H1 (cell line): ENCODE measurements at regions not wholly inside any gene's neighbourhood (a gene's known extent, or its start where the extent isn't known, plus 50 kb on each side); places are given as distances from the start of the nearest gene placed in this dataset.

Source experiments
- CTCF ChIA-PET: fragments of 300-600 bp; sonication (Branson Sonifier 250); formaldehyde crosslinking; loops from one replicate; lab custom pipeline; 2021; ENCODE audit not compliant: partially characterized antibody; lab: Charles Lee
- POLR2A ChIA-PET: fragments of 300-600 bp; sonication (Branson Sonifier 250); formaldehyde crosslinking; loops from one replicate; lab custom pipeline; 2021; ENCODE audit warnings: inconsistent platforms; ENCODE audit not compliant: partially characterized antibody; lab: Charles Lee
- DNase-seq, 2 experiments: peaks; one replicate each; pipeline versions ENCODE4 v3.0.0 to v3.0.0-alpha.2; 2010 to 2022; ENCODE audit warnings: low spot score in 2 of 2, low read depth in 1 of 2, mixed read lengths in 1 of 2
- FAIRE-seq: peaks from 2 replicates; lab custom pipeline; 2011; peaks lifted over from hg19 to GRCh38; lab: Jason Lieb, UNC
- H2AFZ ChIP-seq: 2 replicates; pipeline ENCODE4 v1.8.1; 2012; ENCODE audit warnings: low read length, inconsistent platforms
- H2AK5ac ChIP-seq: 2 replicates; pipeline ENCODE4 v1.6.1; 2013; ENCODE audit warnings: low read depth, low read length
- H2BK120ac ChIP-seq: replicated peaks from 2 replicates; pipeline ENCODE3; 2013; ENCODE audit warnings: low read depth, low read length, inconsistent platforms
- H2BK12ac ChIP-seq: 2 replicates; pipeline ENCODE4 v1.6.1; 2013; ENCODE audit warnings: low read depth, low read length
- H2BK15ac ChIP-seq: 2 replicates; pipeline ENCODE4 v1.6.1; 2013; ENCODE audit warnings: low read length
- H2BK20ac ChIP-seq: 2 replicates; pipeline ENCODE4 v1.6.1; 2013; ENCODE audit warnings: low read length
- H2BK5ac ChIP-seq: 2 replicates; pipeline ENCODE4 v1.6.1; 2013; ENCODE audit warnings: low read depth, low read length
- H3K14ac ChIP-seq: 2 replicates; pipeline ENCODE4 v1.6.1; 2013; ENCODE audit warnings: inconsistent platforms; ENCODE audit not compliant: insufficient read length
- H3K18ac ChIP-seq: 2 replicates; pipeline ENCODE4 v1.6.1; 2013; ENCODE audit warnings: low read length; ENCODE audit errors: extremely low read depth
- H3K23ac ChIP-seq: 2 replicates; pipeline ENCODE4 v1.6.1; 2013; ENCODE audit warnings: inconsistent platforms; ENCODE audit not compliant: insufficient read length
- H3K23me2 ChIP-seq: 2 replicates; pipeline ENCODE4 v1.6.1; 2013; ENCODE audit warnings: low read depth, low read length
- H3K27ac ChIP-seq: 2 replicates; pipeline ENCODE4 v1.6.1; 2011; ENCODE audit warnings: low read depth, low read length, inconsistent platforms
- H3K27me3 ChIP-seq, 4 experiments: replicated peaks in 1 of 4; 1 replicate in 1 of 4; 2 replicates in 3 of 4; pipeline versions ENCODE4 v1.6.1 to v1.8.1; 2011 to 2013; ENCODE audit warnings: low read length in 3 of 4, mild to moderate bottlenecking in 3 of 4, inconsistent platforms in 2 of 4, mixed read lengths in 2 of 4, moderate library complexity in 1 of 4; ENCODE audit not compliant: control insufficient read depth in 3 of 4, insufficient read depth in 3 of 4; ENCODE audit errors: extremely low read depth in 1 of 4
- H3K36me3 ChIP-seq, 4 experiments: 2 replicates each; pipeline versions ENCODE4 v1.6.1 to v1.8.1; 2011 to 2013; ENCODE audit warnings: mild to moderate bottlenecking in 4 of 4, low read length in 3 of 4, moderate library complexity in 2 of 4, control low read depth in 1 of 4, inconsistent platforms in 1 of 4; ENCODE audit not compliant: insufficient read depth in 4 of 4, control insufficient read depth in 2 of 4
- H3K4ac ChIP-seq: replicated peaks from 2 replicates; pipeline ENCODE3; 2013; ENCODE audit warnings: low read length, low read depth, mixed read lengths, inconsistent platforms; ENCODE audit not compliant: insufficient read length
- H3K4me1 ChIP-seq, 4 experiments: replicated peaks in 1 of 4; 1 replicate in 1 of 4; 2 replicates in 3 of 4; pipeline versions ENCODE4 v1.6.1 to v1.8.1; 2011 to 2013; ENCODE audit warnings: low read length in 3 of 4, inconsistent platforms in 2 of 4, mixed read lengths in 1 of 4; ENCODE audit not compliant: insufficient read depth in 4 of 4, control insufficient read depth in 3 of 4
- H3K4me2 ChIP-seq, 2 experiments: 2 replicates each; pipeline versions ENCODE4 v1.6.1 to v1.8.1; 2011 to 2013; ENCODE audit warnings: low read depth in 2 of 2, low read length in 2 of 2, control low read depth in 1 of 2, inconsistent platforms in 1 of 2, mild to moderate bottlenecking in 1 of 2; ENCODE audit not compliant: insufficient read depth in 1 of 2
- H3K4me3 ChIP-seq, 4 experiments: fragments of 200-600, 300-600 bp in 1 of 4; sonication (generic), shearing (Covaris generic), sonication (Bioruptor Twin) in 1 of 4; 2 replicates each; pipeline versions ENCODE4 v1.5.1 to v1.8.1; 2011 to 2016; ENCODE audit warnings: low read length in 4 of 4, low read depth in 3 of 4, control low read depth in 2 of 4, inconsistent platforms in 2 of 4, mild to moderate bottlenecking in 2 of 4, mixed read lengths in 1 of 4, moderate library complexity in 1 of 4; ENCODE audit not compliant: insufficient read depth in 2 of 4; ENCODE audit errors: extremely low read depth in 1 of 4
- H3K56ac ChIP-seq: replicated peaks from 2 replicates; pipeline ENCODE3; 2013; ENCODE audit warnings: low read depth, mild to moderate bottlenecking, mixed read lengths, low read length, inconsistent platforms; ENCODE audit not compliant: insufficient read length
- H3K79me1 ChIP-seq: 2 replicates; pipeline ENCODE4 v1.6.1; 2013; ENCODE audit warnings: low read depth, low read length, control low read depth
- H3K79me2 ChIP-seq, 2 experiments: 2 replicates each; pipeline versions ENCODE4 v1.6.1 to v1.8.1; 2012 to 2013; ENCODE audit warnings: low read length in 2 of 2, mild to moderate bottlenecking in 2 of 2, inconsistent platforms in 1 of 2; ENCODE audit not compliant: insufficient read depth in 2 of 2, control insufficient read depth in 1 of 2
- H3K9ac ChIP-seq, 4 experiments: replicated peaks in 1 of 4; 1 replicate in 1 of 4; 2 replicates in 3 of 4; pipeline versions ENCODE4 v1.6.1 to v1.8.1; 2011 to 2013; ENCODE audit warnings: low read depth in 3 of 4, low read length in 3 of 4, control low read depth in 2 of 4, mild to moderate bottlenecking in 2 of 4, moderate library complexity in 2 of 4, inconsistent platforms in 1 of 4; ENCODE audit errors: extremely low read depth in 1 of 4
- H3K9me3 ChIP-seq, 2 experiments: 2 replicates each; pipeline versions ENCODE4 v1.6.1 to v1.8.1; 2012 to 2013; ENCODE audit warnings: mild to moderate bottlenecking in 2 of 2, moderate library complexity in 2 of 2, control low read depth in 1 of 2, inconsistent platforms in 1 of 2, low read depth in 1 of 2, low read length in 1 of 2, mixed read lengths in 1 of 2; ENCODE audit not compliant: insufficient read depth in 2 of 2
- H4K20me1 ChIP-seq, 2 experiments: replicated peaks in 1 of 2; 2 replicates each; pipeline versions ENCODE3 to v1.8.1; 2011 to 2013; ENCODE audit warnings: inconsistent platforms in 2 of 2, low read length in 2 of 2, mild to moderate bottlenecking in 1 of 2; ENCODE audit not compliant: insufficient read depth in 2 of 2, control insufficient read depth in 1 of 2
- H4K5ac ChIP-seq: 2 replicates; pipeline ENCODE4 v1.6.1; 2013; ENCODE audit warnings: low read length, low read depth, mixed read lengths, inconsistent platforms; ENCODE audit not compliant: insufficient read length
- H4K8ac ChIP-seq: 2 replicates; pipeline ENCODE4 v1.8.0; 2013; ENCODE audit warnings: mild to moderate bottlenecking, moderate library complexity, low read length, inconsistent platforms; ENCODE audit not compliant: insufficient read depth; ENCODE audit errors: extremely low read depth
- H4K91ac ChIP-seq: replicated peaks from 2 replicates; pipeline ENCODE3; 2013; ENCODE audit warnings: low read length, mixed read lengths, inconsistent platforms; ENCODE audit not compliant: insufficient read length
- BCL11A ChIP-seq, 2 experiments: IDR thresholded peaks; one replicate each; pipeline ENCODE4 v1.6.1; 2011; ENCODE audit warnings: low read depth in 2 of 2, low read length in 2 of 2, mild to moderate bottlenecking in 2 of 2
- CEBPB ChIP-seq: IDR thresholded peaks from 2 replicates; pipeline ENCODE4 v1.6.1; 2012; ENCODE audit warnings: low read depth, low read length
- CHD2 ChIP-seq: IDR thresholded peaks from 2 replicates; pipeline ENCODE4 v1.6.1; 2012; ENCODE audit warnings: low read length, improper control_type of control experiment
- CREB1 ChIP-seq: IDR thresholded peaks from 2 replicates; pipeline ENCODE4 v1.6.1; 2012; ENCODE audit warnings: inconsistent platforms
- CTBP2 ChIP-seq: IDR thresholded peaks from 2 replicates; pipeline ENCODE4 v1.7.0; 2011; ENCODE audit warnings: borderline replicate concordance, mild to moderate bottlenecking, moderate library complexity, mixed read lengths, low read length; ENCODE audit not compliant: insufficient read depth, insufficient read length
- E2F6 ChIP-seq: IDR thresholded peaks from 2 replicates; pipeline ENCODE4 v1.6.1; 2012; ENCODE audit warnings: inconsistent platforms
- HDAC2 ChIP-seq, 2 experiments: fragments of 300-600 bp in 1 of 2; sonication (generic) in 1 of 2; IDR thresholded peaks; 2 replicates each; pipeline ENCODE4 v1.6.1; 2011 to 2012; ENCODE audit warnings: low read depth in 2 of 2, low read length in 2 of 2, mild to moderate bottlenecking in 2 of 2, moderate library complexity in 2 of 2, borderline replicate concordance in 1 of 2, inconsistent platforms in 1 of 2
- JUND ChIP-seq: IDR thresholded peaks from 2 replicates; pipeline ENCODE4 v1.6.1; 2011; ENCODE audit warnings: mild to moderate bottlenecking, improper control_type of control experiment, low read length
- KDM5A ChIP-seq: fragments of 200-600 bp; IDR thresholded peaks from 2 replicates; pipeline ENCODE4 v1.7.1; 2012; ENCODE audit warnings: mild to moderate bottlenecking, low read length, inconsistent platforms, mixed read lengths
- RNF2 ChIP-seq: fragments of 200-900, 300-1000 bp; sonication (generic); IDR thresholded peaks from 2 replicates; pipeline ENCODE4 v1.7.1; 2016; ENCODE audit warnings: borderline replicate concordance, low read depth, mild to moderate bottlenecking, antibody characterized with exemption, low read length; ENCODE audit not compliant: poor library complexity, severe bottlenecking; ENCODE audit errors: missing control alignments
- RXRA ChIP-seq: IDR thresholded peaks from 2 replicates; pipeline ENCODE4 v1.6.1; 2011; ENCODE audit warnings: low read depth, mild to moderate bottlenecking, low read length, moderate library complexity; ENCODE audit not compliant: insufficient read depth
- SP1 ChIP-seq: IDR thresholded peaks from 2 replicates; pipeline ENCODE4 v1.6.1; 2011; ENCODE audit warnings: low read depth, low read length
- SP2 ChIP-seq: IDR thresholded peaks from 2 replicates; pipeline ENCODE4 v1.6.1; 2012; ENCODE audit warnings: mild to moderate bottlenecking, low read length, inconsistent platforms
- TEAD4 ChIP-seq: IDR thresholded peaks from 2 replicates; pipeline ENCODE4 v1.6.1; 2012; ENCODE audit warnings: low read depth, low read length, inconsistent platforms, mixed read lengths
- whole genome bisulfite sequencing, 2 experiments: shearing (Covaris generic) in 1 of 2; methylation state at CpG; one replicate each; pipeline versions ENCODE4 v1.1.6 to v1.1.7; 2013 to 2015; ENCODE audit warnings: low lambda C conversion rate in 2 of 2, mixed read lengths in 2 of 2, inconsistent platforms in 1 of 2, low coverage in 1 of 2, missing lambda C conversion rate in 1 of 2; ENCODE audit not compliant: insufficient replicate concordance in 2 of 2, insufficient coverage in 1 of 2, insufficient read length in 1 of 2; ENCODE audit errors: extremely low coverage in 1 of 2, missing lambda C conversion rate in 1 of 2; 5-methylcytosine and 5-hydroxymethylcytosine counted together

GRCh38 chr6:26170181-26170580, 83.0 kb downstream of the HFE start:
- no peaks in the 10 kb centered on the region for H3K79me1 ChIP-seq
- peaks cover 5% of the 10 kb centered on the region for H3K23me2 ChIP-seq
- peaks cover 0 to 3% of the 10 kb centered on the region in 2 experiments; a peak in 2 of 4 replicates for H3K79me2 ChIP-seq
- no peak overlapping the region for H3K23ac ChIP-seq
- no peak overlapping the region for H3K56ac ChIP-seq
- no peak overlapping the region for H2BK12ac ChIP-seq
- H3K4me2 ChIP-seq: no peak overlapping the region
- no peak overlapping the region for H3K4ac ChIP-seq
- no peak overlapping the region for H2BK5ac ChIP-seq
- 88% methylated on average over 2 of the region's 2 CpGs; no CpG with 5 or more reads in 1 of the 2 experiments for WGBS, 2 experiments
- H3K27me3 ChIP-seq: no peaks in the 10 kb centered on the region
- FAIRE-seq (no peak), DNase-seq (no peak)
- no peak overlapping the region for H3K18ac ChIP-seq
- no peak overlapping the region for H4K5ac ChIP-seq
- no peak overlapping the region for H3K27ac ChIP-seq
- H2AFZ ChIP-seq: no peak overlapping the region
- H3K9me3 ChIP-seq: no peaks in the 10 kb centered on the region
- H2AK5ac ChIP-seq: no peak overlapping the region
- H3K14ac ChIP-seq: no peak overlapping the region
- no peak overlapping the region for H2BK15ac ChIP-seq
- no peak overlapping the region for H3K4me3 ChIP-seq
- H4K91ac ChIP-seq: no peak overlapping the region
- H3K36me3 ChIP-seq: no peaks in the 10 kb centered on the region
- POLR2A ChIA-PET: interaction anchor here (0.6 to 20.9 kb wide), 8 partner anchors 12 to 880 kb away, joined by 3 to 2060 read pairs (median 5); a partner anchor contains a TSS
- H2BK120ac ChIP-seq: no peak overlapping the region
- peaks cover 0 to 1% of the 10 kb centered on the region in 2 experiments for H4K20me1 ChIP-seq
- H2BK20ac ChIP-seq: no peak overlapping the region
- no peaks in the 10 kb centered on the region; a peak in 2 of 7 replicates for H3K4me1 ChIP-seq
- no peak overlapping the region for H4K8ac ChIP-seq
- H3K9ac ChIP-seq: no peak overlapping the region
- TF ChIP-seq SP1 (no peak), E2F6 (no peak), JUND (no peak), KDM5A (no peak), CEBPB (no peak), SP2 (no peak), HDAC2 (IDR thresholded peaks at IDR 0.05; ENCODE audit: borderline replicate concordance in 1 of 2, low read depth in 2 of 2, low read length in 2 of 2) (no peak), TEAD4 (no peak), RXRA (no peak), CHD2 (no peak), RNF2 (no peak), BCL11A (IDR thresholded peaks at IDR 0.05; ENCODE audit: low read depth in 2 of 2, low read length in 2 of 2) (no peak), CREB1 (no peak), CTBP2 (no peak)
- CTCF ChIA-PET: no interaction called here
